Skin epidermis (tissue), 12 donors: ENCODE measurements at regions not wholly inside any gene's neighbourhood (a gene's known extent, or its start where the extent isn't known, plus 50 kb on each side); places are given as distances from the start of the nearest gene placed in this dataset.
"Not testable (repeated sequence)": the region's sequence is repeated elsewhere in the genome, so short reads cannot be mapped to it uniquely, and the experiment has no call there.

ENCODE experiments used
- H3K27ac ChIP-seq, 21 experiments: fragments of 200-600 bp; sonication (generic) in 11 of 21; one replicate each; pipeline ENCODE4 v1.5.0; 2020; ENCODE audit warnings: mild to moderate bottlenecking in 3 of 21, inconsistent platforms in 2 of 21, moderate library complexity in 2 of 21
- H3K4me3 ChIP-seq, 7 experiments: fragments of 200-600 bp; sonication (generic) in 2 of 7; one replicate each; pipeline ENCODE4 v1.5.0; 2020; ENCODE audit warnings: inconsistent platforms in 2 of 7, mild to moderate bottlenecking in 2 of 7, moderate library complexity in 1 of 7

GRCh38 chr14:71346685-71347084 lies 439.4 kb downstream of the PCNX1 start:
- Histone ChIP-seq H3K27ac (no peak overlapping the region), H3K4me3 (no peak overlapping the region)

- no peak overlapping the region for H3K4me3 ChIP-seq
- no peak overlapping the region for H3K27ac ChIP-seq
These were observed 441.1 kb downstream of the PCNX1 start for GRCh38 chr14:71348394-71348793.

GRCh38 chr14:71348817-71349216 lies 441.6 kb downstream of the PCNX1 start:
- no peak overlapping the region for H3K27ac ChIP-seq
- no peak overlapping the region for H3K4me3 ChIP-seq

GRCh38 chr14:71354142-71354541 lies 446.9 kb downstream of the PCNX1 start:
- Histone ChIP-seq H3K27ac (no peak overlapping the region), H3K4me3 (no peak overlapping the region)

- no peak overlapping the region for H3K4me3 ChIP-seq
- peak overlapping the region in 3 of 21 experiments; percentile 23 to 35 (median 25) for H3K27ac ChIP-seq
These were observed 447.5 kb downstream of the PCNX1 start for GRCh38 chr14:71354801-71355200.

- H3K27ac ChIP-seq, result peak overlapping the region in 4 of 21 experiments; percentile 19 to 41 (median 26)
- H3K4me3 ChIP-seq, result no peak overlapping the region
These were observed 448.3 kb downstream of the PCNX1 start for GRCh38 chr14:71355324-71356201.

- Histone ChIP-seq H3K4me3 (no peak overlapping the region), H3K27ac (no peak overlapping the region)
These were observed 451.1 kb downstream of the PCNX1 start for GRCh38 chr14:71358209-71358931.

- not testable (repeated sequence) for H3K27ac ChIP-seq, H3K4me3 ChIP-seq
These were observed 451.7 kb downstream of the PCNX1 start for GRCh38 chr14:71358932-71359421.

GRCh38 chr14:71359823-71360222 lies 452.6 kb downstream of the PCNX1 start:
- Histone ChIP-seq H3K27ac (no peak overlapping the region), H3K4me3 (no peak overlapping the region)

- H3K27ac ChIP-seq, result peak overlapping the region in 7 of 21 experiments; percentile 4 to 78 (median 43)
- no peak overlapping the region for H3K4me3 ChIP-seq
These were observed 454.1 kb downstream of the PCNX1 start for GRCh38 chr14:71361336-71361735.

- peak overlapping the region in 5 of 21 experiments; percentile 4 to 78 (median 53) for H3K27ac ChIP-seq
- no peak overlapping the region for H3K4me3 ChIP-seq
These were observed 454.6 kb downstream of the PCNX1 start for GRCh38 chr14:71361874-71362273.

- H3K27ac ChIP-seq, result peak overlapping the region in 4 of 21 experiments; percentile 26 to 78 (median 62)
These were observed 455.0 kb downstream of the PCNX1 start for GRCh38 chr14:71362282-71362681.

GRCh38 chr14:71362920-71363584 lies 455.8 kb downstream of the PCNX1 start:
- Histone ChIP-seq H3K27ac (peak overlapping the region in 15 of 21 experiments; percentile 11 to 78 (median 39)), H3K4me3 (no peak overlapping the region)

More at GRCh38 chr14:71362282-71362681, 455.0 kb downstream of the PCNX1 start:
- no peak overlapping the region for H3K4me3 ChIP-seq

GRCh38 chr14:71363946-71364925 lies 457.0 kb downstream of the PCNX1 start:
- Histone ChIP-seq H3K27ac (peak overlapping the region in 12 of 21 experiments; percentile 9 to 78 (median 48)), H3K4me3 (no peak overlapping the region)

GRCh38 chr14:71365361-71365760 lies 458.1 kb downstream of the PCNX1 start:
- Histone ChIP-seq H3K4me3 (no peak overlapping the region), H3K27ac (no peak overlapping the region)

GRCh38 chr14:71366861-71367260 lies 459.6 kb downstream of the PCNX1 start:
- Histone ChIP-seq H3K4me3 (no peak overlapping the region), H3K27ac (no peak overlapping the region)

GRCh38 chr14:71371711-71372396 lies 464.6 kb downstream of the PCNX1 start:
- no peak overlapping the region for H3K4me3 ChIP-seq
- H3K27ac ChIP-seq, result peak overlapping the region in 11 of 21 experiments; percentile 2 to 67 (median 26)

GRCh38 chr14:71372411-71372838 lies 465.2 kb downstream of the PCNX1 start:
- Histone ChIP-seq H3K4me3 (no peak overlapping the region), H3K27ac (peak overlapping the region in 11 of 21 experiments; percentile 2 to 67 (median 30))
